Stimulated activated CD4-positive, alpha-beta T cell treated with anti-CD3 and anti-CD28 coated beads, Interleukin-4, amount 100 ng/mL, for 48 hours (primary cell): ENCODE measurements at regions not wholly inside any gene's neighbourhood (a gene's known extent, or its start where the extent isn't known, plus 50 kb on each side); places are given as distances from the start of the nearest gene placed in this dataset.

Source experiments
- DNase-seq, 2 donors: peaks; one replicate each; pipeline ENCODE4 v3.0.0-alpha.2; 2020; ENCODE audit warnings: low read depth in 2 of 2

DNA sequence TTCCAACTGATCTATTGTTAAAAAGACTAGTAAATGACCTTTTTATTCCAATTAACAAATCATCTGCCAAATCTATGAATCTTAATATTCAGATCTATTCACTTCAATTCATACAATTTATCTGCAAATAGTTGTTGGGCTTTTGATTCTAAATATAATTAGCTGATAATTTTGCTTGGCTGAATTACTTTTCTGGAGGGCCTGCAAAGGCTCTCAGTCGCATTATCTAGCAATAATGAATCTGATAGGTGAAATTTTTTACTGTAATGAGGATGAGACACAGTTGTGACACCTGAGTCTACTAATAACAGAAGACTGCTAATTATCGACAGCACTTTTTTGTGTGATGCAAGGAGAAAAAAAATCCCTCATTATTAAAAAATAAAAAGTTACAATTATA lies 565.1 kb downstream of the ZEB2 start:
- DNase-seq: no peak

DNA sequence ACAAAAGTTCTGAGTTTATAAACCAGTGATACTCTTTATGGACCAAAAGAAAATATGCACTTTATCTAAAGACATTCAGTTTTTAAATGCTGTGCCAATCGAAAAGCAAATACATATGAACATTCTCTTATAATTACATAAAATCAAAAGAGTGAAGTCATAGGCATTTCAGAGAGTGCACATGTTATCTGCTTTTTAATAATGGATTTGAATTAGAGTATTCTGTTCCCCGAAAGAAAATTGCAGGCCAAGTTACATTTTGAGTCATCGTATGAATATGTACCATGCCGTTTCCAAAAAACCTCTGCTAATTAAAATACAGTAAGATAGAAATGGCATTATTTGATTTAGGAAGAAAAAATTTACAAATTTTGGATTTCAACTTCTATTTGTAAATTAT lies 565.7 kb downstream of the ZEB2 start:
- DNase-seq: no peak

DNA sequence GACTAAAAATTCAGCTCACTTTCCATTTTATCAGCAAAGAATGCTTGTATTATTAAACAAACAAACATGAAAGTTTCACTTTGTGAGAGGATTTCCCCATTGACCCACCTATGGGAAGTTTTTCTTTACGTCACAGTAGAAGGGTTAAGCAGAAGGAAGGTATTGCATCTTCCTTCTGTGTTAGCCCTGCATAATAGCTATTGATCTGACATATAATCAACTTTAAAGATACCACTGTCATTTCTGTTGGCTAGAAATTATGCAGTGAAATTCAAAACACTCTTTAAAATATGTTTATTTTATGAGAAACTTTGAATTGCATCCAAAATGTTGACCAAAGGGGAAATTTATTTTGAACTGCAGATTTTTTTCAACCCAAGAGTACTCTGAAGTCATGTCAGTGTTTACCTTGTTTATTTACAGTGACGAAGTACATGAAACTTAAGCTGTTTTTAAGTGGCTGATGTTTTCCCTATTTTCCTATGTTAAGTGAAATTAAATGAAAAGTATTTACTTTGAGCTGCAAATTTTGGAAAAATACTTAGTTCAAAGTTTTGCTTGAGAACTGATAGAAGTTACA lies 566.4 kb downstream of the ZEB2 start:
- DNase-seq: no peak

DNA sequence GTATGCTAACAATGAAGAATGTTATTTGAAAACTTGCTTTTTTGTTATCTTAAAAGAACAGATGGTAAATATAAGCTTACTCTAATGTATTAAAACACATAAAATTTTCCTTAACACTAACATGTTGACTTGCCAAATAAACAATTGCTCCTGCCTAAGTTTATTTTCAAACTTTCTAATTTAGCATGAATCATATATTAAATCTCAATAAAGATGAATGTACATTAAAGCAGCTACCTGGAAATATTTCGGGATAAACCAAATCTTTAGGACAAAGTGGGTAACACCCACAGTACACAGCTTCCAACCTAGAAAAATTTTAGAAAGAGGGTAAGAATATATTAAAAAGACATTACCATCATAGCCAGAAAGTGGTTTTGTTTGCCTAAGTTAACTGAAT lies 567.4 kb downstream of the ZEB2 start:
- DNase-seq: no peak

DNA sequence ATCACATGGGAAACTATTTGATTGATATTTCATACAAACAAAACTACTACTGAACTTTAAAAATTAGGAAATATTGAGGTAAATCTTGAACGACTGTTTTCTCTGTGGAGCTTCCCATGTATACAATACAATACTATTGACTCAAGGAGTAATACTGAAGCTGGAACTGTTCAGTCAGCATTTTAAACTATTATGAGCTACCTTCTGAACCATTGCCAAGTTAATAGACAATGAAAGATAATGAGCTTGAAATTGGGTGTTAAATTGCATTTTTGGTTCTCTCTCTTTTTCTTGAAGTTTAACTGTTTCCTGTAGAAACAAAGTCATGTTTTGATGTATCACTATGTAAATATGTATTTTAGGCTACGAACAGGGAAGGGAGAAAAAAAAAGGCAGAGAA lies 569.2 kb downstream of the ZEB2 start:
- no peak for DNase-seq

DNA sequence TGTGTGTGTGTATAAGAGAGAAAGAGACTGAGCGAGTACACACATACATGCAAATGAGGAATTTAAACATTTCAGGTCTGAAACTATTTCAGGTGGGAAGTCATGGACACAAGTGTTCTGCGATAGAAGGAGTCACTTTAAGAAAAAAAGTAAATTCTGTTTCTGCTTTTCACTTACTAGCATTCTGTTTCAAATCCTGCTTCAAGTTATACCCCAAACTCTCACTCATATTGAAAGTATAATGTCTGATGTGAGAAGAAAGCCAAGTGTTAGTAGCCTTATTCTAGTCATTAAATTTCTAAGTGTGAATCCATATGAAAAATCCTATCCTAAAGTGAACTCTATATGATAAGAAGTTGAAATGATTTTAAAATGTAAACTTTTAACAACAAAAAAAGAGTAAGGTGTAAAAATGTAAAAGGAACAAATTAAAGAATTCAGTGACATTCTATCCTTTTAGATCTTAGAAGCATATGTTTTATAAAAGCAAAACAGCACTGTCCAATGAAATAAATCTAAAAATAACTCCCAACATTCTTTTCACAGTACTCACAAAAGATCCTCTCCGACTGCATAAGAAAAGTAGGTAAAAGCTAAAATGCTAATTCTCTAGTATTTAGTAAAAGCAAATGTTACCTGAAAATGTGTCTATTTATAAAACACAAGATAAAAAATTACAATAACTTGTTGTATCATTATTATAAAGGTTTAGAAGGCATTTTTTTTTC lies 570.6 kb downstream of the ZEB2 start:
- no peak for DNase-seq

DNA sequence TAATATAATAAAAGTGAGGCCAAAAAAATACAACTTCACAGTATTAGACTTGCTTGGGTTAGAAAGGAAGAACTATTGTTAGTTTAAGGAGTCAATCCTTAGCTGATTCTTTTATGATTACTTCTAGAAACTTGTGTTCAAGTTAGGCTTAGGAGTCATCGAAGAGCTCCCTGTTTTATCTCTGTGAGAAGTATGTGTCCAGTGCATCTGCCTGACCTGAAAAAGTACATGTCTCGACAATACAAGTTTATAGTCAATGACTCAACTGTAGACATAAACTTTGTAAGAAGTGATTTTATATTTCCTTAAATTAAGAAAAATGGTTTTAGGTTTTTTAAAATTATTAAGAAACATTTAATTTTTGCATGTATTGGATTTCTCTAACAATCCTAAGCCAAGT lies 571.2 kb downstream of the ZEB2 start:
- DNase-seq: no peak

DNA sequence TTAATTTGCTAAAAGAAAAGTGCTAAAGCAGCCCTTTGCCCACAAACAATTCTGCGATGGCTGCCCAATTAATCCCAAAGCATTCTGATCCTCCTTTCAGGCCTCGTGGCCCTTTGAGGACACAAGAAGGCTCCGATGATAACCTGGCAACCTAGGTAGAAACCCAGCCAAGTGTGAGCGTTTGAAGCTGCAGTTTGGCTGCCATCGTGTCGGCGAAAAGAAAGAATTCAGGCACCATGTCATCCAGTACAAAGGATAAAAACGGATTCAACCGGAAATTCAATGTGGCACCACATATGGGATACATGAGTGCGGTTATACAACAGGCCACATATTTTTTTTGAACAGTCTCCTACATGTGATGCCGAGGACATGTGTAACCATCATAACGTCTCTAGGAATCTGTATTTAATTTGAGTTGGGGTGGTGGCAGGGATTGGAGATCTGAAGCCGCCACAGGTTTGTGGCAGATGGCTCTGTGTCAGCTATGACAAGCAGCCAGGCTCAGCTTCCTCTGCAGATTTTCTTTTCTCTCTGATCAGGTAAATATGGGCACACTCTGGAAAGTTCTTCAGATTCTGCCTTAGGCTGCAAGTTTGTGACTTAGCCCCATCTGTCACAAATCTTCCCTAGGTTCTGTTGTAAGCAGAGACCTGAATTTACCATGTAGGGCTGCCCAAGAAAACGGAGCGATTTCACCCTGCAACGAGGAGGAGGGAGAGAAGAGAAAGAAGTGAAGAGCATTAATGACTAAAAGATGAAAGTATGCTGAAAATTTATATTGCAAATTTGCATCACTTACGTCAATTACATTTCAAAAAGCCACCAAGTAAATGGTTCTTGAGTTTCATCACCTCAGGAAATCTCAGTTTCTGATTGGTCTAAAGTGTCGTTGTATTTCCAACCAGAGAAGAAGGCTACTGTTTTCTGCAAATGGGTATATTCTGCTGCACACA lies 573.2 kb downstream of the ZEB2 start:
- no peak for DNase-seq

DNA sequence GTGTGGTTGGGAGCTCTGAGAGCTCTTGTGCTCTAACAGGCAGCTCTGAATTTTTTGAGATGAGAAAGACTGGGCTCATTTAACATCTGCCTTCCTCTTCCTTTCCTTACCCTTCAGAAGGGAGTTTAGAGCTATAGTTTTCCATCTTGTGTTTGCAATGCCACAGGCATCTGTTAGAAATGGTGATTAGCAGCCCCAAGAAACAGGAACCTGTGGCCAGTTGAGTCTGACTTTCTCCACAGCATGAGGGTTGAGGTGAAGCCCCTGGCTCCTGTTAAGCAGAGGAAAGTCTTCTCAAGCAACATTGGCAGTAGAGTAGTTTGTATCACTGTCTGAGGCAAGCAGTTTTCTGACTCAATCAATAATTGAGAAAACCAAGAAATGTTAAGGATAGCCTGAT lies 577.4 kb downstream of the ZEB2 start:
- no peak for DNase-seq

DNA sequence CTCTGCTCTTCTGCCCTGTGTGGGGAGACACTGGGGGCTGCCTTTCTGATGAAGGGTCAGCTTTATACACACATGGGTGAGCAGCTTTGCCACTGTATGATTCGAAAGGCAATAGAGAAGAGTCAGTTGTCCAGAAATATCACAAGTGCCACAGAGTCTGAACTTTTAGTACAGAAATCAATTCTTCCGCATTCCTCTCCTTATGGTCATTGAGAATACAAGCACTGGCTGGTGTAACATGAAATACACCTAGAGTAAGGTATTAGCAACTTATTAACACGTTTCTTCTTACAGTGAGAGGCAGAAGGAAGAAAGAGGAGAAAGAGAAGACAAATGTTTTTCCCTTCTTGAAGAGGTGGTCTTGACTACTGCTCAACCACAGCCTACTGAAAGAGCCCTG lies 579.2 kb downstream of the ZEB2 start:
- DNase-seq: no peak

DNA sequence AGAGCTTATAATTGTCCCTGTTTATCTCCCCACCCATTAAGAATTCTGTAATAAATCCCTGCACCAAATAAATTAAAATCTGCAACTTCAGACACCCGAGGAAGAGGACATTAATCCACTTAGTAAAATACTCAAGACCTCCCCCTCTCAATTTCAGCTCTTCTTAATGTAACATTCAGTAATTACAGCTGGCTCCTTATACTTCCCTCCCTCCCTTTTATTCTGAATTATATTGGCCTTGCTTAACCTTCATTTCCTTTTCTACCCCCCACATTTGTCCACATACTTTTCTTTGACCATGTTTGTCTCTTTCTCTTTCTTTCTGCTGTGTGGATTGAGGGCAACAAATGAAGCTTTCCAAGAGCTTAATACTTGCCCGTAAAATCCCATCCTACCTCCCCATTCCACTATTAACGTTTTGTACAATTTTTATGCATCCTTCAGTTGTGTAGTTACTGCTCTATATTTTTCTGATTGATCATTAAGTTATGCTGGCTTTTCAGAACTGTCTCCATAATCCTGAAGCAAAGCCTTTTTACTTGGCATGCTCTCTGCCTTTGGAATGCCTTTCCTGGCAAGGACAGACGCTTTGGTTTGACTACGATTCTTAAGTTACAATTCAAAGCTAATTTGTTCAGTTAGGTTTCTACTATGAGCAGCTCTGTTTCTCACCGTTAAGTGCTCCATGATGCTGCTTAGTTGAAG lies 580.1 kb downstream of the ZEB2 start:
- no peak for DNase-seq

DNA sequence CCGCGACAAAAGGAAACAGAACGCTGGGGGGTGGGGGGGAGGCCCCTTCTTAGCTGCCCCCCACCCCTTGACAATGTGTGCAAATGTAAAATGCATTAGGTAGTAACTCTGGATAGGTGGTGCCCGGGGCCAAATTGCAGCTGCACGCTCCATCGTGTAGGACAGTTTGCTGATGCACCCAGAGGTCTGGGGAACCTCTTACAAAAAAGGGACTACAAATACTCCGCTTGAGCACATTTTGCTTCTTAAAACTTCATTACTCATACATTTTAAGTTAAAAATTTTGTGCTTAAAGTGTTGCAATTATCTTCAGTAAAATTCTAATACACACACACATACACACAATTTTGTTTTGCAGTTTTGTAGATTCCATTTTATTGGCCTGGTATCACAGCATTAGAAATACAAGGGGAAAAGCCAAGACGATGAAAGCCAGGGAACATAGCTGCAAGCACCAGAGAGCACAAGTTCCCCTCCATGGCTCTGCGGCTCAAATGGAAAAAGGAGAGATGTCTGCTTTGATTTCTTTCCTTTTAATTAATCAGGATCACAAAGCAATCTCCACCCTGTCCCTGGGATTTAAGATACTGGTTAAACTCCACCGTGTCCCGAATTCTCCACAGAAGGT lies 582.1 kb downstream of the ZEB2 start:
- no peak for DNase-seq

DNA sequence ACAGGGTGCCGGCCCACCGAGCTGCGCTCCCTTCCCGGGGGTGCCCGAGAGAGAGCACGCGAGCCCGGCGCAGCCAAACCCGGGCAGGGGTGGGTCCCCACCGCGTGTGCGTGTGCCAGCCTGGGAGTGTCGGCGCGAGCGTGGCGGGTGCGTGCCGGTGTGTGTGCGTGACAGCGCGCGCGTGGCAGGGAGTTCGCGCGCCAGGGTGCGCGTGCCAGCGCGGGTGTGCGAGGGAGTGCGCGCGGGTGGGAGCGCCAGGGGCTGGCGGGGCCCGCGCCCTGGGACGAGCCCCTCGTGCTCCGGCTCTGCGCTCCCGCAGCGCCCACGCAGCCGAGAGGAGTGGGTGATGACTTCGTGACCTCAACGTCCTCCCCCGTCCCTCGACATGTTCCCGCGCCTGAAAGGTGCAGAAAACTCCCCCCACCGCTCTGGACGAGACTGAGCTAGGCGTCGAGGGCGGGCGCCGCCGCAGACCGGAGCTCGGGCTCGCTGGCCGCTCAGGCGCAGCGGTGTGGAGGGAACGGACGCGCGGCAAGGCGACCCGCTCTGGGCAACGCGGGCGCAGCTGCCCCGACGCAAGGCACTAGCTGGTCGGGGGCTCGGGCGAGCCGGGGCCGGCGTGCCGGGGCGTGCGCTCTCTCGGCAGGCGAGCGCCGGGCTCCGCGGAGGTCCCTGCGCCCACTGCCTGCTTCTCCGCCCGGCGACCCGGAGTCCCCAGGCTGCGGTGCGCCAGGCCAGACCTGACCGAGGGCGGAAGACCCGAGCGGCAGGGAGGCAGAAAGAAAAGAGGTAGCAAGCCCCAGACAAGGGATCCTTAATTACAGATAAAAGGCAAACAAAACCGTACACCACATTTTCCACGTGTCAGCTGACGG lies 582.8 kb downstream of the ZEB2 start:
- DNase-seq: peak in 1 of 2 donors; percentile 26

DNA sequence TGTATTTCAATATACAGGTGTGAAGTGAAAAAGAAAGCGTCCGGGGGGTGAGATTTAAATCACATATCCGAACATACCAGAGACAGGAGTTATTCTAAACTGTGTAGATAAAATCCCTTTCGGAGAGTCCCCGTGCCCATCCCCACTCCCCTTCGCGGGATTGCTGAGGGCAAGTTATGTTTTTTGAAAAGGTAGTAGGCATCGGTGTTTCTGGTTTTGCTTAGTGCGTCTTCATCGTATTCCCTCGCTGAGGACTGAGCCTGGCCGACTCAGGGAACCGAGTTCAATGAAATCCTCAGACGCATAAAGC lies 583.4 kb downstream of the ZEB2 start:
- no peak for DNase-seq

DNA sequence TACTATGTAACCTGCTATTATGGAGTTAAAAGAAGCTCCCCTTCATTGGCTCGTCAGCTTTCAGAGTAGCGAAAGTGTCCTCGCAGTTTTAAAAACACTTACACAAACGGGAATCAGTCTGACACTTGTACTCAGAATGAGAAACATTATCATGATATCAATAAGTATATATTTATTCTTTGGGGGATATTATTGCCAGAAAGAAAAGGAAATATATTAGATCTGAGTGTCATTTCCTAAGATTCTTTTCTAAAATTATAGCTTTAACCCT lies 584.5 kb downstream of the ZEB2 start:
- no peak for DNase-seq

DNA sequence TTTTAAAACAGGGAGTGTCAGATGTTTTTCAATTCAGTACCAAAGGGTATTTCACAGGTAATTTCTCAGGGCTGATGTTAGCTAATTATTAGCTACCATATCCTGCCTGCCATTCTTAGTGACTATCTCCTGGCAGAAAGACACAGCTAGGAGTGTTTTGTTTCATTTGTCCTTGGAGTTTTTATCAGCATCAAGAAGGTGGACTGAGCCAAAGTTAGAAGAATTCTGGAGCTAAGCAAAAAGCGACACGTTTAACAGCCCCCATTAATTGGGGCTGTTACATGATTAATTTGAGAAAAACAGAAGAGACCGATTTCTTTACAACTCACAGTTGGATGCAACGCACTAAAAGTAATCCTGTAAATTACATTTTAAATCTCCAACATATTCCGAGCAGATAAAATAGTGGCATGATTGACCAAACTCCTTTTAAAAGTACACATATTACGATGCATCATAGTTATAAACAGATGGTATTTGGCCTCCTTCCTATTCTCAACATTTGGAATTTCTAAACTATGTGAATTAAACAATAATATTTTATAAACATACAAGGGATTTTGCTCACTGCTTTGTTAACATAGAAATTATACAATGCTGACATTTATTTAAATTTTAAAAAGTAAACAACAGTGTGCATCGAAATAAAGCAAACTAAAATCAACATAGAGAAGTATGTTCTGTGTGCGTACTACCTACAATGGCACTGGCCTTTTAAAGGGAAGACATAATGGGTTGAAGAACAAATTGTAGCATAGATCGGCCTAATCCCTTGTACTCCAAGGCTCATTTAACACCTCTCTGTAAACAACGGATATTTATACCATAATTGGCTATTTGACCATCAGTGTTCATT lies 585.1 kb downstream of the ZEB2 start:
- DNase-seq: no peak

DNA sequence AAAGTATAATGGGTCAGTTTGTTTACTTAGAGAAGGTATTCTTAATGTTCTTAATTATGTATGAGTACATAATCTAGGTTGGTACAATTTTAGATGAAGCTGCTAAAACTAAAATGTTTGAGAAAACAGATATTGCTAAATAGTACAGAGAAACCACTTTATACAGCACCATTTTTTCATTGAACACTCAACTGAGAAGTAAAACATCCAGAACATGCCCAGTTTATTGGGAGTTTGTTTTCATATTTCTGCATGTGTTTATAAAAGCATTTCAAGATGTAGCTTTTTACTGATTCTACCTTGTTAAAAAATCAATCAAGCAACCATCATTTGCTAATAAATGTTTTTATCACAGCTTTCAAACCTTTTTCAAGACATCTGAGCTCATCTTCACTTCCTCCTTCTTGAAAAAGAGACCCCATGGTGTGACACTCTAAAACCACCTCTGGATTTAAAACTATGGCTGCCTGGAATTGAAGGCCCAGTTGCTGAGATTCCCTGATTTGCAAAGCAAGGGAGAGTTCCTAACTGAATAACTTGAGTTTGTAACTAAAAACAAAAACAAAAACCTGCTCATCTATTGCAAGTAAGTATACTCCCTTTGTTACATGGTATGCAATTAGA lies 585.9 kb downstream of the ZEB2 start:
- no peak for DNase-seq

DNA sequence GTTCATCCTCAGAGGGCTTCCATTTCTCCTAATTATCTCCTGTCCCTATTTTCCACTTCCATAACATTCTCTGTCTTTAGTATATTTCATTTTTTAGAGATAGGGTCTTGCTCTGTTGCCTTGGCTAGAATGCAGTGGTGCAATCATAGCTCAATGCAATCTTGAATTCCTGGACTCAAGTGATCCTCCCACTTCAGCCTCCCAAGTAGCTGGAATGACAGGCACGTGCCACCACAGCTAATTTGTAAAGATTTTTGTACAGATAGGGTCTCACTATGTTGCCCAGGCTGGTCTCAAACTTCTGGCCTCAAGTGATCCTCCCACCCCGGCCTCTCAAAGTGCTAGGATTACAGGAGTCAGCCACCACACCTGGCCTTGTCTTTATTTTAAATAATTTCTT lies 589.0 kb downstream of the ZEB2 start:
- DNase-seq: no peak

DNA sequence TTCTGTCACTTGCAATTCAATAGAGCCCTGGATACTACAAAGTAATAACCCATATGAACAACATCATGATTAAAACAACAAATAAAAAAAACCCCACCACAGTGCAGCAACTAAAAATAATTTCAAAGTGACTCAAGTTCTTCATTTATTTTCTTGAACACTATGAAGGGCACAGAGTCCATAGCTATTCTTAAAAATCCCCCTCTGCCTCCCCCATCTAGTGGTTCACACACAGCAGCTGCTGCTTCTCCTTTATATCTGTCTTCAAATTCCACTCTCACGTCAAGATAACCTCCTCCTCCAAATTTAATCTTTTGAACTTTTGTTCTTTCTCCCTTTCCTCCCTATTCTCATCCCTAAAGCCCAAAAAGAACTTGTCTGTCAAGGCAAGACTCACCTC lies 591.3 kb downstream of the ZEB2 start:
- DNase-seq: no peak

DNA sequence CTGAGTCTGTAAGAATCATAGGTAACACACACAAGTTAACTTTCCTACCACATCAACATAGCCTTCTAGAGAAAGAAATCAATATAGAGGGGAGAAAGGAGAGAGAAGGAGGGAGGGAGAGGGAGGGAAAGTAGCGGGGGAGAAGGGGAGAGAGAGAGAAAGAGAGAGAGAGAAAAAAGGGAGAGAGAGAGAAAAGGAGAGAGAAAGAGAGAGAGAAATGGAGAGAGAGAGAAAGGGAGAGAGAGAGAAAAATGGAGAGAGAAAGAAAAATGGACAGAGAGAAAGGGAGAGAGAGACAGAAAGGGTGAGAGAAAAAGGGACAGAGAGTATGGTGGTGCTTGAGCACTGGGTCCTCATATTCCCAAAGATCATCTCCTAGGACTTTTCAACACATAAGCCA lies 591.7 kb downstream of the ZEB2 start:
- no peak for DNase-seq
